BLaER1 treated with 17β-estradiol and CSF1 and Interleukin-3, amounts not matched to agents 10 nM and 100 nM (cell line): ENCODE measurements at regions not wholly inside any gene's neighbourhood (a gene's known extent, or its start where the extent isn't known, plus 50 kb on each side); places are given as distances from the start of the nearest gene placed in this dataset.
"Not testable (repeated sequence)": the region's sequence is repeated elsewhere in the genome, so short reads cannot be mapped to it uniquely, and the experiment has no call there.

Experiments
- H3K27ac ChIP-seq, 11 experiments: shearing (Covaris generic); formaldehyde crosslinking; 2 replicates each; pipeline ENCODE4 v1.8.1; 2022
- H3K27me3 ChIP-seq, 11 experiments: shearing (Covaris generic); formaldehyde crosslinking; 2 replicates each; pipeline ENCODE4 v1.8.1; 2022
- H3K36me3 ChIP-seq, 11 experiments: shearing (Covaris generic); formaldehyde crosslinking; 2 replicates each; pipeline ENCODE4 v1.8.1; 2022
- H3K4me1 ChIP-seq, 10 experiments: shearing (Covaris generic); formaldehyde crosslinking; 2 replicates each; pipeline ENCODE4 v1.8.1; 2022
- H3K4me2 ChIP-seq, 11 experiments: shearing (Covaris generic); formaldehyde crosslinking; 2 replicates each; pipeline ENCODE4 v1.8.1; 2022
- H3K4me3 ChIP-seq, 10 experiments: shearing (Covaris generic); formaldehyde crosslinking; 2 replicates each; pipeline ENCODE4 v1.8.1; 2022
- H3K9ac ChIP-seq, 11 experiments: shearing (Covaris generic); formaldehyde crosslinking; 2 replicates each; pipeline ENCODE4 v1.8.1; 2022
- H3K9me3 ChIP-seq, 11 experiments: shearing (Covaris generic); formaldehyde crosslinking; replicated peaks in 1 of 11; 2 replicates each; pipeline ENCODE4 v1.8.1; 2022
- H4K20me1 ChIP-seq, 11 experiments: shearing (Covaris generic); formaldehyde crosslinking; 2 replicates each; pipeline ENCODE4 v1.8.1; 2022
- Cebpa-rat ChIP-seq, 11 experiments: shearing (Covaris generic); IDR thresholded peaks; 2 replicates each; pipeline ENCODE4 v1.8.1; 2022

- peaks cover 8 to 26% (median 13%) of the 10 kb centered on the region in 11 experiments; a peak in 16 of 22 replicates for H3K9me3 ChIP-seq
- H3K4me2 ChIP-seq, result no peak overlapping the region
- no peaks in the 10 kb centered on the region for H3K27me3 ChIP-seq
- no peak for TF ChIP-seq Cebpa-rat (IDR thresholded peaks at IDR 0.05)
- H3K4me1 ChIP-seq, result no peaks in the 10 kb centered on the region
- no peak overlapping the region for H3K9ac ChIP-seq
- H4K20me1 ChIP-seq, result no peaks in the 10 kb centered on the region
- no peaks in the 10 kb centered on the region for H3K36me3 ChIP-seq
- H3K4me3 ChIP-seq, result no peak overlapping the region
- H3K27ac ChIP-seq, result no peak overlapping the region
These were observed 402.6 kb downstream of the NEBL start for GRCh38 chr10:20494474-20494873.

DNA sequence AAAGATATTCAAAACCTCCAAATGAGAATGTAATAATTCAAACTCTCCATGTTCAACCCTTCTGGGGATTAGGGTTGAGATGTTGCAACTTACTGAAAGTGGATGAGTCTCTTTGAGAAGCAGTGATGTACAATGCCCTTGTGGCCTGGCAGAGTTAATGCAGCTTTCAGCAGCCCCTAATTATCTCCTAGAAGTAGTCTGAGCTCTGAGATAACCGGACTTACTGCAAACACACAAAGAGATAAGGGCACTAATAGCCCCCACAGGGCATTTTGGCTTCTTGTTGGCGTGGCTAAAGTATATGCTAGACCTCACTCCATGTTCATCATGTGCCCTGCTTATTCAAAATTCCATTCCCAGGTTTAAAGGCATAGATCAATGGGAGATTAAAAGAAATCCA is 404.7 kb downstream of the NEBL start:
- H3K4me1 ChIP-seq, result no peaks in the 10 kb centered on the region
- peaks cover 8 to 26% (median 13%) of the 10 kb centered on the region in 11 experiments; a peak in 16 of 22 replicates for H3K9me3 ChIP-seq
- no peak overlapping the region for H3K4me3 ChIP-seq
- no peaks in the 10 kb centered on the region for H4K20me1 ChIP-seq
- no peaks in the 10 kb centered on the region for H3K36me3 ChIP-seq
- no peak overlapping the region for H3K27ac ChIP-seq
- no peak overlapping the region for H3K9ac ChIP-seq
- no peak overlapping the region for H3K4me2 ChIP-seq
- H3K27me3 ChIP-seq, result no peaks in the 10 kb centered on the region
- TF ChIP-seq Cebpa-rat (IDR thresholded peaks at IDR 0.05), result no peak

- Histone ChIP-seq H3K27ac (no peak overlapping the region), H3K27me3 (no peaks in the 10 kb centered on the region), H4K20me1 (no peaks in the 10 kb centered on the region), H3K9ac (no peak overlapping the region), H3K4me2 (no peak overlapping the region), H3K4me1 (no peaks in the 10 kb centered on the region), H3K9me3 (peaks cover 8 to 21% (median 13%) of the 10 kb centered on the region in 11 experiments; a peak in 16 of 22 replicates), H3K36me3 (no peaks in the 10 kb centered on the region), H3K4me3 (no peak overlapping the region)
- no peak for TF ChIP-seq Cebpa-rat (IDR thresholded peaks at IDR 0.05)
These were observed 407.1 kb downstream of the NEBL start for GRCh38 chr10:20489961-20490360.

- H3K27me3 ChIP-seq, result no peaks in the 10 kb centered on the region
- H3K27ac ChIP-seq, result no peak overlapping the region
- H3K4me1 ChIP-seq, result no peaks in the 10 kb centered on the region
- H3K9me3 ChIP-seq, result peaks cover 0 to 2% (median 0%) of the 10 kb centered on the region in 11 experiments; a peak in 1 of 22 replicates
- no peak for TF ChIP-seq Cebpa-rat (IDR thresholded peaks at IDR 0.05)
- H3K36me3 ChIP-seq, result no peaks in the 10 kb centered on the region
- H4K20me1 ChIP-seq, result no peaks in the 10 kb centered on the region
- no peak overlapping the region for H3K4me3 ChIP-seq
- no peak overlapping the region for H3K9ac ChIP-seq
- no peak overlapping the region for H3K4me2 ChIP-seq
These were observed 410.3 kb downstream of the NEBL start for GRCh38 chr10:20486791-20487190.

DNA sequence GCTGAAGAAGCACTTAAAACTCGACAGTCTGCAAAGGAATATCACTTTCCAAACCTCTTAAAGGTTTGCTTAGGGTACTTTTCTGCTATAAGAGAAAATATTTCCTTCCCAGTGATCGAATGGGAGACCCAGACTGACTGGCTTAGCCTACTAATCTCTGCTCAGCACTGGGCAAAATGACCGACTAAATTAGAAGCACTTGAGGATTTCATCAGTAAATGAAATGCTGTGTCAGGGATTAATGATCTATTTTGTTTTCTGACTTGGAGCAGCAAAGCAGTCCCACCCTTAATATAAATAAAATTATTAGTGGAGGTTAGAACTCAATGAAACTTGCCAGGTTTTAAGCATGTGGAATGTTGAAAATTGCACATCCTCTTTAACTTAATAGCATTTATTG is 411.6 kb downstream of the NEBL start:
- no peak for TF ChIP-seq Cebpa-rat (IDR thresholded peaks at IDR 0.05)
- Histone ChIP-seq H3K27ac (no peak overlapping the region), H3K9ac (no peak overlapping the region)

GRCh38 chr10:20481054-20481453 is 416.1 kb downstream of the NEBL start:
- Histone ChIP-seq H3K36me3 (no peaks in the 10 kb centered on the region), H3K4me3 (no peak overlapping the region), H3K4me1 (no peaks in the 10 kb centered on the region), H4K20me1 (no peaks in the 10 kb centered on the region), H3K9me3 (peaks cover 0 to 6% (median 0%) of the 10 kb centered on the region in 11 experiments; a peak in 3 of 22 replicates), H3K27me3 (no peaks in the 10 kb centered on the region), H3K9ac (no peak overlapping the region), H3K27ac (no peak overlapping the region), H3K4me2 (no peak overlapping the region)
- no peak for TF ChIP-seq Cebpa-rat (IDR thresholded peaks at IDR 0.05)

More for the DNA sequence above, 411.6 kb downstream of the NEBL start:
- no peak overlapping the region for H3K4me3 ChIP-seq
- no peaks in the 10 kb centered on the region for H3K36me3 ChIP-seq
- no peak overlapping the region for H3K4me2 ChIP-seq
- H3K27me3 ChIP-seq, result no peaks in the 10 kb centered on the region
- H4K20me1 ChIP-seq, result no peaks in the 10 kb centered on the region
- no peaks in the 10 kb centered on the region for H3K4me1 ChIP-seq
- peaks cover 0 to 6% (median 0%) of the 10 kb centered on the region in 11 experiments; a peak in 1 of 22 replicates for H3K9me3 ChIP-seq

DNA sequence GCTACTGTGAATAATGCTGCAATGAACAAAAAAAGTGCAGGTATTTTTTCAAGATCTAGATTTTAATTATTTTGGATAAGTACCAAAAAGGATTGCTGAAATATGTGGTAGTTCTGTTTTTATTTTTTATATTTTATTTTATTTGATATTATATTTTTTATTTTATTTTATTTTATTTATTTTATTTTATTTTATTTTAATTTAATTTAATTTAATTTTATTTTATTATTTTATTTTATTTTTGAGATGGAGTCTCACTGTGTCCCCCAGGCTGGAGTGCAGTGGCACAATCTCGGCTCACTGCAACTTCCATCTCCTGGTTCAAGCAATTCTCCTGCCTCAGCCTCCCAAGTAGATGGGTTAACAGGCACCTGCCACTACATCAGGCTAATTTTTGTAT is 416.5 kb downstream of the NEBL start:
- H4K20me1 ChIP-seq, H3K9me3 ChIP-seq, H3K4me2 ChIP-seq, H3K9ac ChIP-seq, H3K27ac ChIP-seq, H3K4me3 ChIP-seq, H3K4me1 ChIP-seq, H3K27me3 ChIP-seq, H3K36me3 ChIP-seq: not testable (repeated sequence)

- Histone ChIP-seq H3K9ac (no peak overlapping the region), H3K27ac (no peak overlapping the region), H3K4me1 (no peaks in the 10 kb centered on the region), H4K20me1 (no peaks in the 10 kb centered on the region), H3K9me3 (no peaks in the 10 kb centered on the region), H3K4me3 (no peak overlapping the region), H3K4me2 (no peak overlapping the region), H3K27me3 (no peaks in the 10 kb centered on the region), H3K36me3 (no peaks in the 10 kb centered on the region)
- no peak for TF ChIP-seq Cebpa-rat (IDR thresholded peaks at IDR 0.05)
These were observed 423.0 kb downstream of the NEBL start for GRCh38 chr10:20474064-20474463.

GRCh38 chr10:20473023-20473760 is 423.9 kb downstream of the NEBL start:
- no peak overlapping the region for H3K27ac ChIP-seq
- H4K20me1 ChIP-seq, result no peaks in the 10 kb centered on the region
- H3K9ac ChIP-seq, result no peak overlapping the region
- no peaks in the 10 kb centered on the region for H3K4me1 ChIP-seq
- no peak for TF ChIP-seq Cebpa-rat (IDR thresholded peaks at IDR 0.05)
- H3K36me3 ChIP-seq, result no peaks in the 10 kb centered on the region
- H3K4me3 ChIP-seq, result no peak overlapping the region
- H3K27me3 ChIP-seq, result no peaks in the 10 kb centered on the region
- no peaks in the 10 kb centered on the region for H3K9me3 ChIP-seq
- no peak overlapping the region for H3K4me2 ChIP-seq

DNA sequence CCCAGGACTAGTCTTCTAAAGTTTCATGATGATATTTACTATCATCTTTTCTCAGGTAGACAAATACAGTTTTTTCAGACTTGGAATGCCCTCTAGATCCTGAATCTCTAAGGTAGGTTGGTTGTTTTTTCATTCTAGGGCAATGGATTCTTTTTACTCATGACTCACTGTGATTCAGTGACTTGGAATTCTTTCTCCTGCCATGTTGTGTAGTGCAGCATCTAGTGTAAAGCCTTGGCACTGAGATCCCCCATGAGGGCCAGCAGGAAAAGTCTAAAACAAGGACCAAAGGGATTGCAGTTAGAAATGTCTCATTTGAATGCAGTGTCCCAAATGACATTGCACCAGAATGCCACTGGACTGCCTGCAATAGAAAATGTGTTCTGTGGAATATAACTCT is 430.4 kb downstream of the NEBL start:
- Histone ChIP-seq H3K4me3 (no peak overlapping the region), H3K9me3 (peaks cover 0 to 16% (median 10%) of the 10 kb centered on the region in 11 experiments; a peak in 16 of 22 replicates), H3K9ac (no peak overlapping the region), H3K4me2 (no peak overlapping the region), H4K20me1 (no peaks in the 10 kb centered on the region), H3K27ac (no peak overlapping the region), H3K27me3 (no peaks in the 10 kb centered on the region), H3K4me1 (no peaks in the 10 kb centered on the region), H3K36me3 (no peaks in the 10 kb centered on the region)
- no peak for TF ChIP-seq Cebpa-rat (IDR thresholded peaks at IDR 0.05)
